Upper lobe of right lung (tissue), 1 donor: ENCODE measurements at regions not wholly inside any gene's neighbourhood (a gene's known extent, or its start where the extent isn't known, plus 50 kb on each side); places are given as distances from the start of the nearest gene placed in this dataset.

ENCODE experiments used
- ATAC-seq: fragments of 200-7000 bp; cut with Tn5 transposase; one replicate; pipeline ENCODE4 v1.9.1; 2020; ENCODE audit warnings: mild to moderate bottlenecking, moderate library complexity
- DNase-seq: peaks from one replicate; pipeline ENCODE4 v3.0.0-alpha.2; 2020
- H3K27ac ChIP-seq: fragments of 200-600 bp; one replicate; pipeline ENCODE4 v1.8.0; 2022
- H3K27me3 ChIP-seq: fragments of 200-600 bp; one replicate; pipeline ENCODE4 v1.8.0; 2022; ENCODE audit warnings: mild to moderate bottlenecking
- H3K36me3 ChIP-seq: fragments of 200-600 bp; one replicate; pipeline ENCODE4 v1.8.0; 2022
- H3K4me1 ChIP-seq: fragments of 200-600 bp; one replicate; pipeline ENCODE4 v1.8.0; 2022
- H3K4me3 ChIP-seq: fragments of 200-600 bp; one replicate; pipeline ENCODE4 v1.8.0; 2022; ENCODE audit warnings: mild to moderate bottlenecking
- H3K9me3 ChIP-seq: fragments of 200-600 bp; one replicate; pipeline ENCODE4 v1.8.0; 2022
- CTCF ChIP-seq: fragments of 200-600 bp; IDR thresholded peaks from one replicate; pipeline ENCODE4 v1.8.0; 2022; ENCODE audit warnings: antibody characterized with exemption
- intact Hi-C: fragments of 100-400 bp; cut with DNase I; formaldehyde crosslinking; loops from one replicate; pipeline ENCODE4 v1.11.0; 2022
- donor health status: DM: no; HTN: yes; CAD: no; lungs with severe emphysema.

- ATAC-seq: no peak
- no peak for DNase-seq
- Histone ChIP-seq H3K4me3 (no peak overlapping the region), H3K9me3 (no peaks in the 10 kb centered on the region), H3K27me3 (no peaks in the 10 kb centered on the region), H3K27ac (no peak overlapping the region), H3K36me3 (no peaks in the 10 kb centered on the region), H3K4me1 (peaks cover 6% of the 10 kb centered on the region)
- TF ChIP-seq CTCF: no peak
- intact Hi-C loops: no loop called here
Observed at GRCh38 chr2:71822463-71822862, 325.2 kb downstream of the CYP26B1 start.

GRCh38 chr2:71821856-71822255, 325.8 kb downstream of the CYP26B1 start:
- no peak for ATAC-seq
- H3K4me3 ChIP-seq: no peak overlapping the region

GRCh38 chr2:71816815-71817214, 330.8 kb downstream of the CYP26B1 start:
- Histone ChIP-seq H3K9me3 (no peaks in the 10 kb centered on the region), H3K36me3 (no peaks in the 10 kb centered on the region), H3K27ac (no peak overlapping the region), H3K4me3 (no peak overlapping the region), H3K4me1 (no peaks in the 10 kb centered on the region), H3K27me3 (no peaks in the 10 kb centered on the region)
- no peak for TF ChIP-seq CTCF
- ATAC-seq (no peak), DNase-seq (no peak)
- intact Hi-C loops: no loop called here

More at GRCh38 chr2:71821856-71822255, 325.8 kb downstream of the CYP26B1 start:
- no peak for DNase-seq
- Histone ChIP-seq H3K36me3 (no peaks in the 10 kb centered on the region), H3K27me3 (no peaks in the 10 kb centered on the region), H3K27ac (no peak overlapping the region), H3K9me3 (no peaks in the 10 kb centered on the region), H3K4me1 (no peaks in the 10 kb centered on the region)
- intact Hi-C loops: no loop called here
- TF ChIP-seq CTCF: no peak

- DNase-seq (no peak), ATAC-seq (no peak)
- H3K4me1 ChIP-seq: no peaks in the 10 kb centered on the region
- no peak for TF ChIP-seq CTCF
- no peak overlapping the region for H3K4me3 ChIP-seq
- H3K27ac ChIP-seq: no peak overlapping the region
- H3K9me3 ChIP-seq: no peaks in the 10 kb centered on the region
- intact Hi-C loops: no loop called here
- no peaks in the 10 kb centered on the region for H3K36me3 ChIP-seq
- H3K27me3 ChIP-seq: no peaks in the 10 kb centered on the region
Observed at GRCh38 chr2:71815701-71816474, 331.8 kb downstream of the CYP26B1 start.

- DNase-seq (no peak), ATAC-seq (no peak)
- no peak for TF ChIP-seq CTCF
- Histone ChIP-seq H3K36me3 (no peaks in the 10 kb centered on the region), H3K27me3 (no peaks in the 10 kb centered on the region), H3K27ac (no peak overlapping the region), H3K4me1 (no peaks in the 10 kb centered on the region), H3K9me3 (no peaks in the 10 kb centered on the region), H3K4me3 (no peak overlapping the region)
- intact Hi-C loops: no loop called here
Observed at GRCh38 chr2:71814885-71815284, 332.8 kb downstream of the CYP26B1 start.
